HCT116 (cell line): ENCODE measurements at regions not wholly inside any gene's neighbourhood (a gene's known extent, or its start where the extent isn't known, plus 50 kb on each side); places are given as distances from the start of the nearest gene placed in this dataset.

ENCODE experiments used
- ATAC-seq: fragments of 200-7000 bp; cut with Tn5 transposase; 2 replicates; pipeline ENCODE4 v1.9.1; 2020; ENCODE audit warnings: mild to moderate bottlenecking, moderate library complexity
- BruUV-seq: library from RNA; stranded (reverse); fragments of 400-500 nt; replicated peaks from 2 replicates; lab custom pipeline; 2021; lab: Mats Ljungman, UMichigan
- CTCF ChIA-PET: fragments of 300-600 bp; sonication (Branson Sonifier 250); formaldehyde crosslinking; loops from one replicate; lab custom pipeline; 2021; ENCODE audit warnings: antibody characterized with exemption; lab: Charles Lee
- POLR2A ChIA-PET: fragments of 300-600, 350-600 bp; sonication (Branson Sonifier 250); formaldehyde crosslinking; loops from one replicate; lab custom pipeline; 2021; ENCODE audit warnings: antibody characterized with exemption; lab: Charles Lee
- RAD21 ChIA-PET, 2 experiments: fragments of 300-600 bp; sonication (Branson Sonifier 250); formaldehyde crosslinking; loops; one replicate each; lab custom pipeline; 2023; ENCODE audit warnings: low total read pairs in 2 of 2; ENCODE audit not compliant: uncharacterized antibody in 2 of 2, unreplicated experiment in 2 of 2, low non-redundant PET in 1 of 2; lab: Charles Lee
- DNase-seq: peaks from one replicate; pipeline ENCODE4 v3.0.0-alpha.2; 2010; ENCODE audit warnings: low read depth, low spot score
- H2AFZ ChIP-seq: fragments of 200-600 bp; shearing (Covaris generic), sonication (generic); 2 replicates; pipeline ENCODE4 v1.6.1; 2017; ENCODE audit warnings: low read depth, mixed run types, mixed read lengths, antibody characterized with exemption, low read length; ENCODE audit not compliant: poor library complexity, severe bottlenecking
- H3K27ac ChIP-seq: 2 replicates; pipeline ENCODE4 v1.5.1; 2012; ENCODE audit warnings: low read depth, low read length
- H3K27me3 ChIP-seq: fragments of 200-600 bp; sonication (generic); 2 replicates; pipeline ENCODE4 v1.6.1; 2016; ENCODE audit warnings: mixed run types, low read length, mixed read lengths; ENCODE audit not compliant: insufficient read depth
- H3K36me3 ChIP-seq, 2 experiments: fragments of 200-500 bp in 1 of 2; fragments of 200-600 bp in 1 of 2; sonication (Bioruptor generic) in 1 of 2; sonication (generic) in 1 of 2; 2 replicates each; pipeline versions ENCODE4 v1.5.1 to v1.6.1; 2014 to 2016; ENCODE audit warnings: low read length in 2 of 2, inconsistent platforms in 1 of 2, mixed read lengths in 1 of 2, mixed run types in 1 of 2; ENCODE audit not compliant: insufficient read depth in 2 of 2, control insufficient read depth in 1 of 2
- H3K4me1 ChIP-seq, 2 experiments: fragments of 200-600 bp in 1 of 2; sonication (generic) in 1 of 2; 2 replicates each; pipeline versions ENCODE4 v1.5.1 to v1.6.1; 2012 to 2017; ENCODE audit warnings: low read length in 2 of 2, inconsistent platforms in 1 of 2, mild to moderate bottlenecking in 1 of 2, mixed read lengths in 1 of 2, mixed run types in 1 of 2, moderate library complexity in 1 of 2; ENCODE audit not compliant: insufficient read depth in 2 of 2, control insufficient read depth in 1 of 2
- H3K4me2 ChIP-seq: fragments of 200-600 bp; sonication (generic); 2 replicates; pipeline ENCODE4 v1.6.1; 2017; ENCODE audit warnings: mixed run types, low read length, mixed read lengths
- H3K4me3 ChIP-seq, 2 experiments: fragments of 200-600 bp in 1 of 2; sonication (generic) in 1 of 2; replicated peaks in 1 of 2; 2 replicates each; pipeline ENCODE4 v1.5.1; 2011 to 2016; ENCODE audit warnings: low read length in 2 of 2, control low read depth in 1 of 2, low read depth in 1 of 2, mild to moderate bottlenecking in 1 of 2, mixed read lengths in 1 of 2, mixed run types in 1 of 2
- H3K79me2 ChIP-seq: fragments of 200-600 bp; sonication (generic); 2 replicates; pipeline ENCODE4 v1.6.1; 2017; ENCODE audit warnings: mild to moderate bottlenecking, mixed run types, low read length, moderate library complexity, mixed read lengths; ENCODE audit not compliant: insufficient read depth
- H3K9ac ChIP-seq: fragments of 200-600 bp; sonication (generic); 2 replicates; pipeline ENCODE4 v1.6.1; 2016; ENCODE audit warnings: low read length, mixed read lengths
- H3K9me2 ChIP-seq: fragments of 200-600 bp; sonication (generic), shearing (Covaris generic); 2 replicates; pipeline ENCODE4 v1.6.1; 2017; ENCODE audit warnings: mixed run types, mild to moderate bottlenecking, moderate library complexity; ENCODE audit not compliant: insufficient read depth
- H3K9me3 ChIP-seq, 2 experiments: fragments of 200-500 bp in 1 of 2; fragments of 200-600 bp in 1 of 2; sonication (Bioruptor generic) in 1 of 2; sonication (generic) in 1 of 2; 2 replicates each; pipeline ENCODE4 v1.6.1; 2014 to 2017; ENCODE audit warnings: low read length in 2 of 2, mixed read lengths in 2 of 2, inconsistent platforms in 1 of 2, low read depth in 1 of 2, mild to moderate bottlenecking in 1 of 2, mixed run types in 1 of 2, moderate library complexity in 1 of 2; ENCODE audit not compliant: control insufficient read depth in 1 of 2, insufficient read depth in 1 of 2
- H4K20me1 ChIP-seq: fragments of 200-600 bp; sonication (generic), shearing (Covaris generic); 2 replicates; pipeline ENCODE4 v1.6.1; 2017; ENCODE audit warnings: mixed run types, mild to moderate bottlenecking, moderate library complexity; ENCODE audit not compliant: insufficient read depth
- CEBPB ChIP-seq: IDR thresholded peaks from 2 replicates; pipeline ENCODE4 v1.6.1; 2012; ENCODE audit warnings: low read depth
- ELF1 ChIP-seq: IDR thresholded peaks from 2 replicates; pipeline ENCODE4 v1.6.1; 2012; ENCODE audit warnings: low read depth, borderline replicate concordance
- EZH2 ChIP-seq: fragments of 200-600 bp; sonication (generic); IDR thresholded peaks from 2 replicates; pipeline ENCODE4 v1.6.1; 2017; ENCODE audit warnings: antibody characterized with exemption, mixed run types
- FOSL1 ChIP-seq: IDR thresholded peaks from 2 replicates; pipeline ENCODE4 v1.6.1; 2012; ENCODE audit warnings: low read depth
- MAX ChIP-seq: IDR thresholded peaks from 2 replicates; pipeline ENCODE4 v1.6.1; 2012
- SP1 ChIP-seq: IDR thresholded peaks from 2 replicates; pipeline ENCODE4 v1.6.1; 2012; ENCODE audit warnings: low read depth
- SRF ChIP-seq: IDR thresholded peaks from 2 replicates; pipeline ENCODE4 v1.6.1; 2012; ENCODE audit warnings: low read depth
- TCF7L2 ChIP-seq: IDR thresholded peaks from 2 replicates; pipeline ENCODE4 v1.7.0; 2011; ENCODE audit warnings: borderline replicate concordance, inconsistent platforms; ENCODE audit not compliant: insufficient read depth, insufficient read length; ENCODE audit errors: extremely low read depth
- intact Hi-C: fragments of 100-400 bp; cut with micrococcal nuclease; formaldehyde crosslinking; loops from 2 replicates; pipeline ENCODE4 v1.10.0; 2022
- TF ChIP-seq, protein P1 (sequence below): IDR thresholded peaks from 2 replicates; pipeline ENCODE4 v1.6.1; 2011; ENCODE audit warnings: mild to moderate bottlenecking, low read length, moderate library complexity; ENCODE audit not compliant: insufficient replicate concordance; ENCODE audit errors: extremely low read depth
- TF ChIP-seq, protein P2 (sequence below): IDR thresholded peaks from 2 replicates; pipeline ENCODE4 v1.6.1; 2012

GRCh38 chr18:47725656-47726055 is 204.8 kb downstream of the SMAD2 start:
- Histone ChIP-seq H3K9ac (no peak overlapping the region), H2AFZ (no peak overlapping the region), H3K4me3 (no peak overlapping the region), H3K27me3 (peaks cover 80% of the 10 kb centered on the region), H3K4me2 (no peak overlapping the region)
- no TSS peak for BruUV-seq
- TF ChIP-seq, protein P1, sequence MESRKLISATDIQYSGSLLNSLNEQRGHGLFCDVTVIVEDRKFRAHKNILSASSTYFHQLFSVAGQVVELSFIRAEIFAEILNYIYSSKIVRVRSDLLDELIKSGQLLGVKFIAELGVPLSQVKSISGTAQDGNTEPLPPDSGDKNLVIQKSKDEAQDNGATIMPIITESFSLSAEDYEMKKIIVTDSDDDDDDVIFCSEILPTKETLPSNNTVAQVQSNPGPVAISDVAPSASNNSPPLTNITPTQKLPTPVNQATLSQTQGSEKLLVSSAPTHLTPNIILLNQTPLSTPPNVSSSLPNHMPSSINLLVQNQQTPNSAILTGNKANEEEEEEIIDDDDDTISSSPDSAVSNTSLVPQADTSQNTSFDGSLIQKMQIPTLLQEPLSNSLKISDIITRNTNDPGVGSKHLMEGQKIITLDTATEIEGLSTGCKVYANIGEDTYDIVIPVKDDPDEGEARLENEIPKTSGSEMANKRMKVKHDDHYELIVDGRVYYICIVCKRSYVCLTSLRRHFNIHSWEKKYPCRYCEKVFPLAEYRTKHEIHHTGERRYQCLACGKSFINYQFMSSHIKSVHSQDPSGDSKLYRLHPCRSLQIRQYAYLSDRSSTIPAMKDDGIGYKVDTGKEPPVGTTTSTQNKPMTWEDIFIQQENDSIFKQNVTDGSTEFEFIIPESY: no peak
- TF ChIP-seq EZH2: no peak
- TF ChIP-seq ELF1: no peak
- TF ChIP-seq, protein P2, sequence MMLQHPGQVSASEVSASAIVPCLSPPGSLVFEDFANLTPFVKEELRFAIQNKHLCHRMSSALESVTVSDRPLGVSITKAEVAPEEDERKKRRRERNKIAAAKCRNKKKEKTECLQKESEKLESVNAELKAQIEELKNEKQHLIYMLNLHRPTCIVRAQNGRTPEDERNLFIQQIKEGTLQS: no peak
- TF ChIP-seq SRF: no peak
- TF ChIP-seq, all 23 proteins: peak for 0
- DNase-seq (no peak), ATAC-seq (no peak)
- no peaks in the 10 kb centered on the region for H3K9me2 ChIP-seq
- intact Hi-C loops: no loop called here
- no peaks in the 10 kb centered on the region for H4K20me1 ChIP-seq
- ChIA-PET RAD21 (no interaction called here), POLR2A (no interaction called here), CTCF (no interaction called here)
- H3K9me3 ChIP-seq: no peaks in the 10 kb centered on the region
- H3K27ac ChIP-seq: no peak overlapping the region
- H3K36me3 ChIP-seq: no peaks in the 10 kb centered on the region
- H3K4me1 ChIP-seq: no peaks in the 10 kb centered on the region
- no peaks in the 10 kb centered on the region for H3K79me2 ChIP-seq

GRCh38 chr18:47724186-47724975 is 206.1 kb downstream of the SMAD2 start:
- Histone ChIP-seq H3K4me2 (no peak overlapping the region), H3K27me3 (peaks cover 74% of the 10 kb centered on the region), H3K4me1 (no peaks in the 10 kb centered on the region), H3K4me3 (no peak overlapping the region), H3K9me2 (no peaks in the 10 kb centered on the region), H3K36me3 (no peaks in the 10 kb centered on the region), H2AFZ (no peak overlapping the region), H3K9me3 (no peaks in the 10 kb centered on the region), H3K9ac (no peak overlapping the region), H3K79me2 (no peaks in the 10 kb centered on the region)
- ATAC-seq (no peak), DNase-seq (no peak)
- RAD21 ChIA-PET: no interaction called here
- intact Hi-C loops: no loop called here
- CTCF ChIA-PET: no interaction called here
- no peak for TF ChIP-seq FOSL1
- TF ChIP-seq TCF7L2: no peak
- no peak for TF ChIP-seq SP1
- no peak for TF ChIP-seq SRF
- TF ChIP-seq MAX: no peak
- no peak for TF ChIP-seq CEBPB
- TF ChIP-seq, protein P1: no peak
- TF ChIP-seq ELF1: no peak
- TF ChIP-seq, all 23 proteins: peak for 0
- no peak overlapping the region for H3K27ac ChIP-seq
- POLR2A ChIA-PET: no interaction called here
- H4K20me1 ChIP-seq: no peaks in the 10 kb centered on the region
- BruUV-seq: no TSS peak
